AG09319 (cell line): ENCODE measurements at regions not wholly inside any gene's neighbourhood (a gene's known extent, or its start where the extent isn't known, plus 50 kb on each side); places are given as distances from the start of the nearest gene placed in this dataset.

ENCODE experiments used
- DNase-seq: peaks from one replicate; pipeline ENCODE4 v3.0.0-alpha.2; 2010; ENCODE audit warnings: low read depth; ENCODE audit errors: extremely low read depth
- TF ChIP-seq, protein P1 (sequence below): IDR thresholded peaks from 2 replicates; pipeline ENCODE4 v1.5.1; 2011; ENCODE audit warnings: low read depth, mild to moderate bottlenecking, inconsistent platforms, low read length, moderate library complexity

DNA sequence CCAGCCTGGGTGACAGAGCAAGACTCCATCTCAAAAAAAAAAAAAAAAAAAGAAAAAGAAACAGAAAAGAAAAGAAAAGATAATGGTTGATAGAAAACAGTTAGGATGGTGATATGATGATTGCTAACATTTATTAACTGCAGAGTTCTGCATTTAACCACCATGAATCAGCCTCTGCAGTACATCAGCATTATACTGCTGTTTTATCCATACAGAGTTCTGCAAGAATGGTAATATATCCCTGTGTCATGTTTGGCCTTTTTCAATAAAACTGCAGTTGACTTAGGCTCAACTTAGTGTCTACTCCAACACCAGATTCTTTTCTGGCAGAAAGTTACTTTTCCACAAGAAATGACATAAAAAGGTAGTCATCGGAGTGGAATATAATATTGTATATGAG lies 62.6 kb downstream of the DUSP6 start:
- DNase-seq, result no peak
- TF ChIP-seq, protein P1, sequence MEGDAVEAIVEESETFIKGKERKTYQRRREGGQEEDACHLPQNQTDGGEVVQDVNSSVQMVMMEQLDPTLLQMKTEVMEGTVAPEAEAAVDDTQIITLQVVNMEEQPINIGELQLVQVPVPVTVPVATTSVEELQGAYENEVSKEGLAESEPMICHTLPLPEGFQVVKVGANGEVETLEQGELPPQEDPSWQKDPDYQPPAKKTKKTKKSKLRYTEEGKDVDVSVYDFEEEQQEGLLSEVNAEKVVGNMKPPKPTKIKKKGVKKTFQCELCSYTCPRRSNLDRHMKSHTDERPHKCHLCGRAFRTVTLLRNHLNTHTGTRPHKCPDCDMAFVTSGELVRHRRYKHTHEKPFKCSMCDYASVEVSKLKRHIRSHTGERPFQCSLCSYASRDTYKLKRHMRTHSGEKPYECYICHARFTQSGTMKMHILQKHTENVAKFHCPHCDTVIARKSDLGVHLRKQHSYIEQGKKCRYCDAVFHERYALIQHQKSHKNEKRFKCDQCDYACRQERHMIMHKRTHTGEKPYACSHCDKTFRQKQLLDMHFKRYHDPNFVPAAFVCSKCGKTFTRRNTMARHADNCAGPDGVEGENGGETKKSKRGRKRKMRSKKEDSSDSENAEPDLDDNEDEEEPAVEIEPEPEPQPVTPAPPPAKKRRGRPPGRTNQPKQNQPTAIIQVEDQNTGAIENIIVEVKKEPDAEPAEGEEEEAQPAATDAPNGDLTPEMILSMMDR, result no peak

DNA sequence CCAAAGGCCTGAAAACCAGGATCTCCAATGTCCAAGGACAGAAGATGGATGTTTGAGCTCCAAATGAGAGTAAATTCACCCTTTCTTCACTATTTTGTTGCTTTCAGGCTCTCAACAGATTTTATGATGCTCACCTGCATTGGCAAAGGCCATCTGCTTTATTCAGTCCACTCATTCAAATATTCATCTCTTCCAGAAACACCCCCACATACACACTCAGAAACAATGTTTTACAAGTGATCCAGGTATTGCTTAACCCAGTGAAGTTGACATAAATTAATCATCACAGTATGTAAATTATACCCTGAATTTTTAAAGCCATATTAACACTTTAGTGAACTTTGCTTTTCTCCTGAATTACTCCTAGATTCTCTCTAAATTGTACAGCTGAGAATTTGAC lies 63.3 kb downstream of the DUSP6 start:
- no peak for DNase-seq
- TF ChIP-seq, protein P1, result no peak

DNA sequence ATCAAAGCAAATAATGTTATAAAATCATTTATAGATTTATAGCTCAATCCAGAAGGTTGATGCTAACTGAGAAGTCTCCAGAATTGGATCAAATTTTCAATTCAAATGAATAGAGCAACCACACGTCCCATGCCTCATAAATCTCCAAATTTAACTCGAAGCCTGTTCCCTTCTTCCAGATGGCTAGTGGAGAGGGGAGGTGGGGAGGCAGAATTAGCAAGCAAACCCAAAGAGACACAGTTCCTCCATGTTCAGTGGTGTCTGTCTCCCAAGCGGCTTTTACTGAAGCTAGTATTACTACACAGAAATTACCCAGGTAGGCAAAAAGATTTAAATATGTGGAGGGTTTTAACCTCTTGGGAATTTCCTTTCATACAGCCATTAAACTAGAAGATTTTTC lies 65.8 kb downstream of the DUSP6 start:
- TF ChIP-seq, protein P1, result no peak
- DNase-seq, result no peak

DNA sequence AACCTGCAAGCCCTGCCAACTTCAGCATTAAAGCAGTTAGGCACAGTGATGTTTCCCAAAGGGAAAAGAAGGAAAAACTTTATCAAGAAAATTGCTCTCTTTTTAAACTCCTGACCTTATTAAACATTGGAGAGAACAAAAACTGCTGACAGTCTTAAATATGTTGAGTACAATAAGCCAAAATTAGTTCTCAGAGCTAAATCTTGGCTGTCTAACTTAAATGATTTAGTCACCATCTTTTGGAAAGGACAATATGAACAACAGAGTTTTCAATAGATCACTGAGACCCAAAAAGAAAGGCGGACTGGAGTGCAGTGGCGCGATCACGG lies 70.8 kb downstream of the DUSP6 start:
- no peak for DNase-seq
- TF ChIP-seq, protein P1, result no peak

DNA sequence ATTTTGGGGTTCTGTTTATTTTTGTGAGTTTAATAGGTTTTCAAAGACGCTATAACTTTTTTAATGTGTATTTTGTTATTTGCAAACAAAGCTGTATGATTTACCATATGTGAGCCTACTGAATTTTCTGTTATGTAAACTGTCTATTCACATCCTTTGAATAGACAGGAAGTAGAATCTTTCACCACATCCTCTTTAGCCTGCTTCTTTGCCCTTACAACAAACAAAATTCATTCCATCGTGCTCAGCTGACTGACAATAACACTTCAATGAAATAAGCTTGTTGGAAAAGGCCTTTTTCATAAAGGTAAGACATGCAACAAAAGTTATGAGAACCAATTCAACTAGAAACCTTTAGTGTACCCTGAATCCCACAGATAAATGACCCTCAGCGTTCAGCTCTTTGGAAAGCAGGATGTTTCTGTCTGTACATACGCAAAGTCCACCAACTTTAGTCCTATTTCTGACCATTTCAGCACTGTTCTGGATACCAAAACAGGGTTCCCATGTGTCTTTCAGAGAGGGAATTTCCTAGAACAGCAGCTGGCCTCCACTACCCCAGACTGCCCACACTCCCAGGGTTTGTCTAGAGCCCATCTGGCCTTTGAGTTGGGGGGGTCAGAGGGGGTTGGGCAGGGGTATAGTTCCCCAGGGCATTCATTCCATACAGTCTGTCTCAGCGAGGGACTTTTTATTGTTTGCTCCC lies 71.3 kb downstream of the DUSP6 start:
- DNase-seq, result no peak
- TF ChIP-seq, protein P1, result no peak

DNA sequence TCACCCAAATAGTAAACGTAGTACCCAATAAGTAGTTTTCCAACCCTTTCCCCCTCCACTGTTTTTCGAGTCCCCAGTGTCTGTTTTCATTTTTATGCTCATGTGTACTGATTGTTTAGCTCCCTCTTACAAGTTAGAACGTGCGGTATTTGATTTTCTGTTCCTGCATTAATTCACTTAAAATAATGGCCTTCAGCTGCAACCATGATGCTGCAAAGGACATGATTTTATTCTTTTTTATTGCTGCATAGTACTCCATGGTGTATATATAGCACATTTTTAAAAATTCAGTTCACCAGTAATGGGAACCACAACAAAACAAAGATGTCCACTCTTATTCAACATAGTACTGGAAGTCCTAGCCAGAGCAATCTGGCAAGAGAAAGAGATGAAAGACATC lies 72.8 kb downstream of the DUSP6 start:
- TF ChIP-seq, protein P1, result no peak

DNA sequence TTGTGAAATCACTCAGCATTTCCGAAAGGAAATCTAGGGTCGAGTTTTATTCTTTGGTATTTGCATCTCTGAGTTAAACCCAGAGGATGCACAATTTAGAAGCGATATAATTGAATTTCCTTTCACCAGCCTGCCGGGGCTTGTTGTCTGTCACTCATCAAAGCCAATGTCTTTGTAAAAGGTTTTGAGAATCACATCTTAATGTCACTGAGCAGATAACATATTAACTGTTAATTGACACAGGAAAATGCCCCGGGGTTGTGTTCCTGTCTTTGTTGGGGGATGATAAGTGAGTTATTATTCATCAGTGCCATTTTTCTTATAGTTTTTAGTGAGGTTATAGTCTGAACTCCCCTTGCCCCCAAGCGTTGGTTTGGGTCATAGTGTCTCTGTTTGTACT lies 73.4 kb downstream of the DUSP6 start:
- DNase-seq, result no peak
- TF ChIP-seq, protein P1, result no peak

More for the DNA sequence above, 72.8 kb downstream of the DUSP6 start:
- DNase-seq, result no peak
